Type B pancreatic cell (in vitro differentiated cells): ENCODE measurements at regions not wholly inside any gene's neighbourhood (a gene's known extent, or its start where the extent isn't known, plus 50 kb on each side); places are given as distances from the start of the nearest gene placed in this dataset.

Source experiments
- DNase-seq: peaks from one replicate; pipeline ENCODE4 v3.0.0; 2021; ENCODE audit warnings: mixed read lengths; ENCODE audit not compliant: unreplicated experiment; ENCODE audit errors: extremely low spot score
- H3K27ac Mint-ChIP-seq: 2 replicates; pipeline ENCODE4 v1.8.0; 2021; ENCODE audit warnings: mild to moderate bottlenecking, mixed read lengths
- H3K27me3 Mint-ChIP-seq: 2 replicates; pipeline ENCODE4 v1.8.0; 2021; ENCODE audit warnings: mixed read lengths
- H3K36me3 Mint-ChIP-seq: 2 replicates; pipeline ENCODE4 v1.8.0; 2021; ENCODE audit warnings: mixed read lengths
- H3K4me1 Mint-ChIP-seq: one replicate; pipeline ENCODE4 v1.8.0; 2021; ENCODE audit warnings: mixed read lengths; ENCODE audit not compliant: unreplicated experiment
- H3K4me3 Mint-ChIP-seq: 2 replicates; pipeline ENCODE4 v1.8.0; 2021; ENCODE audit warnings: mild to moderate bottlenecking, mixed read lengths
- H3K9me3 Mint-ChIP-seq: 2 replicates; pipeline ENCODE4 v1.8.0; 2021; ENCODE audit warnings: mixed read lengths
- CTCF ChIP-seq: fragments of 200-600 bp; sonication (generic); conservative IDR thresholded peaks from 2 replicates; pipeline ENCODE4 v1.5.0; 2021; ENCODE audit warnings: antibody characterized with exemption, mild to moderate bottlenecking

GRCh38 chr16:22753451-22753850, 60.5 kb upstream of the HS3ST2 start:
- Mint-ChIP-seq H3K4me1 (no peaks in the 10 kb centered on the region), H3K36me3 (no peaks in the 10 kb centered on the region), H3K27ac (no peak overlapping the region), H3K27me3 (peaks cover 33% of the 10 kb centered on the region), H3K4me3 (no peak overlapping the region), H3K9me3 (no peaks in the 10 kb centered on the region)
- TF ChIP-seq CTCF: no peak
- DNase-seq: no peak

- Mint-ChIP-seq H3K4me1 (no peaks in the 10 kb centered on the region), H3K36me3 (no peaks in the 10 kb centered on the region), H3K9me3 (no peaks in the 10 kb centered on the region), H3K27me3 (peaks cover 35% of the 10 kb centered on the region), H3K4me3 (no peak overlapping the region), H3K27ac (no peak overlapping the region)
- no peak for TF ChIP-seq CTCF
- DNase-seq: no peak
Measured at GRCh38 chr16:22754577-22754976, 59.4 kb upstream of the HS3ST2 start.

GRCh38 chr16:22757202-22757601, 56.8 kb upstream of the HS3ST2 start:
- Mint-ChIP-seq H3K4me3 (no peak overlapping the region), H3K9me3 (no peaks in the 10 kb centered on the region), H3K27me3 (peaks cover 34% of the 10 kb centered on the region), H3K36me3 (no peaks in the 10 kb centered on the region), H3K27ac (no peak overlapping the region), H3K4me1 (no peaks in the 10 kb centered on the region)
- DNase-seq: no peak
- TF ChIP-seq CTCF: no peak

- Mint-ChIP-seq H3K27ac (no peak overlapping the region), H3K4me3 (no peak overlapping the region), H3K27me3 (peaks cover 19% of the 10 kb centered on the region), H3K4me1 (peaks cover 19% of the 10 kb centered on the region), H3K36me3 (no peaks in the 10 kb centered on the region), H3K9me3 (no peaks in the 10 kb centered on the region)
- TF ChIP-seq CTCF: no peak
- DNase-seq: no peak
Measured at GRCh38 chr16:22762486-22762885, 51.5 kb upstream of the HS3ST2 start.

- no peaks in the 10 kb centered on the region for H3K9me3 Mint-ChIP-seq
Measured at GRCh38 chr16:22763437-22764080, 50.4 kb upstream of the HS3ST2 start.

More at GRCh38 chr16:22763437-22764080, 50.4 kb upstream of the HS3ST2 start:
- no peak for DNase-seq
- no peak for TF ChIP-seq CTCF
- peaks cover 12% of the 10 kb centered on the region for H3K27me3 Mint-ChIP-seq
- H3K27ac Mint-ChIP-seq: no peak overlapping the region
- H3K4me1 Mint-ChIP-seq: peaks cover 19% of the 10 kb centered on the region
- no peaks in the 10 kb centered on the region for H3K36me3 Mint-ChIP-seq
- H3K4me3 Mint-ChIP-seq: peak overlapping the region; percentile 16
